Neural progenitor cell (in vitro differentiated cells): ENCODE measurements at regions not wholly inside any gene's neighbourhood (a gene's known extent, or its start where the extent isn't known, plus 50 kb on each side); places are given as distances from the start of the nearest gene placed in this dataset.

Experiments used
- CTCF ChIP-seq: fragments of 200-600 bp; sonication (generic); IDR thresholded peaks from 2 replicates; pipeline ENCODE4 v1.5.1; 2017; ENCODE audit warnings: antibody characterized with exemption, mild to moderate bottlenecking
- EZH2phosphoT487 ChIP-seq: fragments of 200-600 bp; sonication (generic); IDR thresholded peaks from 2 replicates; pipeline ENCODE4 v1.6.1; 2017; ENCODE audit warnings: antibody characterized with exemption

- TF ChIP-seq CTCF (no peak), EZH2phosphoT487 (no peak)
These were observed 111.1 kb upstream of the FOXB1 start for GRCh38 chr15:59892985-59893384.
